ENCODE measurements at regions not wholly inside any gene's neighbourhood (a gene's known extent, or its start where the extent isn't known, plus 50 kb on each side); places are given as distances from the start of the nearest gene placed in this dataset.

- DNase-seq (ENCODE audit: low read depth), result no peak
- no peak overlapping the region for H3K4me3 ChIP-seq (ENCODE audit: low read depth, low read length)
- TF ChIP-seq CTCF (conservative IDR thresholded peaks at IDR 0.05; ENCODE audit: low read depth, low read length), result no peak
Measured at GRCh38 chr10:88181902-88182600, 318.6 kb downstream of the PTEN start.

- TF ChIP-seq CTCF (conservative IDR thresholded peaks at IDR 0.05; ENCODE audit: low read depth, low read length), result no peak
- H3K4me3 ChIP-seq (ENCODE audit: low read depth, low read length), result no peak overlapping the region
- DNase-seq (ENCODE audit: low read depth), result peak; percentile 34
Measured at GRCh38 chr10:88182601-88182930, 319.1 kb downstream of the PTEN start.

- no peak overlapping the region for H3K4me3 ChIP-seq (ENCODE audit: low read depth, low read length)
- TF ChIP-seq CTCF (conservative IDR thresholded peaks at IDR 0.05; ENCODE audit: low read depth, low read length), result no peak
- no peak for DNase-seq (ENCODE audit: low read depth)
Measured at GRCh38 chr10:88184543-88185297, 321.3 kb downstream of the PTEN start.

- H3K4me3 ChIP-seq (ENCODE audit: low read depth, low read length), result no peak overlapping the region
- no peak for DNase-seq (ENCODE audit: low read depth)
- TF ChIP-seq CTCF (conservative IDR thresholded peaks at IDR 0.05; ENCODE audit: low read depth, low read length), result no peak
Measured at GRCh38 chr10:88185830-88186229, 322.4 kb downstream of the PTEN start.

GRCh38 chr10:88186335-88186734 lies 322.9 kb downstream of the PTEN start:
- TF ChIP-seq CTCF (conservative IDR thresholded peaks at IDR 0.05; ENCODE audit: low read depth, low read length), result no peak
- H3K4me3 ChIP-seq (ENCODE audit: low read depth, low read length), result no peak overlapping the region
- peak; percentile 80 for DNase-seq (ENCODE audit: low read depth)

- TF ChIP-seq CTCF (conservative IDR thresholded peaks at IDR 0.05; ENCODE audit: low read depth, low read length), result no peak
- H3K4me3 ChIP-seq (ENCODE audit: low read depth, low read length), result no peak overlapping the region
- no peak for DNase-seq (ENCODE audit: low read depth)
Measured at GRCh38 chr10:88187472-88187871, 324.0 kb downstream of the PTEN start.

- no peak overlapping the region for H3K4me3 ChIP-seq (ENCODE audit: low read depth, low read length)
- TF ChIP-seq CTCF (conservative IDR thresholded peaks at IDR 0.05; ENCODE audit: low read depth, low read length), result no peak
- no peak for DNase-seq (ENCODE audit: low read depth)
Measured at GRCh38 chr10:88190123-88190522, 326.7 kb downstream of the PTEN start.

Data from choroid plexus epithelial cell (primary cell).